Activated CD4-positive, alpha-beta T cell treated with anti-CD3 and anti-CD28 coated beads, Interleukin-2, Interleukin-6, amounts not matched to agents 100 ng/mL and 50 ng/mL, durations not matched to agents 16 hours and 8 hours (primary cell): ENCODE measurements at regions not wholly inside any gene's neighbourhood (a gene's known extent, or its start where the extent isn't known, plus 50 kb on each side); places are given as distances from the start of the nearest gene placed in this dataset.
"Not testable (repeated sequence)": the region's sequence is repeated elsewhere in the genome, so short reads cannot be mapped to it uniquely, and the experiment has no call there.

Experiments
- DNase-seq: peaks from one replicate; pipeline ENCODE4 v3.0.0-alpha.2; 2020

DNA sequence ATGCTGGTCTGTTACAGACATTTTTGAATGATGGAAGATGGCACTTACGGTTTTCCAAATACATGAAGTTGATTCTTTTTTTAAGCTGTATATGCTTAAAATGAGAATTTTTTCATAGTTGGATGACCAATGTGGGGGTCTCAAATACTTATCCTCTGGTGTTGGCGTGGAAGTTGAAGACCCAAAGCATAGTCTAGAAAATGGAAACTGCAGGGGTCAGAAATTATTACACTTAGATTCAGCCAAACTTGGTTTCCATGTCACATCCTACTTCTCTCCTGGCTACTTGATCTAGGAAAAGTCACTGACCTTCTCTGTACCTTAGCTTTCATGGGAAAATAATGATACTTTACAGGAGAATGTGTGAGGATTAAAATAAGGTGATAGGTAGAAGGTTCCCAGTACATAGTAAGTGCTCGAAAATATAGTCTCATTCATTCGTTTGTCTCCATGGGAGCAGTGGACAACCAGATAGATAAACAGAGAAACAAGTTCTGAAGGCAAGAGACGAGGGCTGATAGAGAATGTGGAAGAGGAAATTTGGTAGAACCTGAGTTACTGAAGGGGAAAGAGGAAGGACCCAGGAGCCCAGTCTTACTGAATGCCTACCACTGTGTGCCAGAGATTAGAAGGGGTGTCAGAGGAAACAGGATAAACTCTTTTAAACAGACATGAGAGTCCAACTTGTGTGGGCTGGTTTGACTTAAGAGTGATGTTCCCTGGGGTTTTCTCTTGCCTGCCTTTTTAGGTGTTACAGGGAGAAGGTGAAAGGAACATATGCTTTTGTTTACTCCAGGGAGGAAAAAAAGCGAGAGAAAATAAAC lies 560.3 kb upstream of the KLF4 start:
- no peak for DNase-seq

- no peak for DNase-seq
These were observed 559.5 kb upstream of the KLF4 start for GRCh38 chr9:108049026-108049607.

- no peak for DNase-seq
These were observed 558.9 kb upstream of the KLF4 start for GRCh38 chr9:108048406-108049025.

GRCh38 chr9:108047777-108048176 lies 558.2 kb upstream of the KLF4 start:
- DNase-seq = not testable (repeated sequence)

DNA sequence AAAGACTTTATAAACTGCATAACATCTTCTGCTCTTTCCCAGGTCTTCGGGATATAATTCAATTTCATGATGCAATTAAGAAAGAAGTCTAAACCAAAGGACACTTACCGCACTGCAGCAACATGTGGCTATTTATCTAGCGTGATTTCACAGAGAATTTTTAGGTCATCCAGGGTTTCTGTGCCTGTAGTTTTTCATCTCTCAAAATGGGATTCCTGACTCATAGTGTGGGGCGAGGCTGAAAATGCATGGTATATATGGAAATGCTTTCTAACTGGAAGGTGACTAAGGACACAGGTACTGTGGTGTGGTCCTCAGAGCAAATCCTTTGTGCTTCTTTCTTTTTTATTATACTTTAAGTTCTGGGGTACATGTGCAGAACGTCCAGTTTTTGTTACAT lies 557.7 kb upstream of the KLF4 start:
- no peak for DNase-seq

DNA sequence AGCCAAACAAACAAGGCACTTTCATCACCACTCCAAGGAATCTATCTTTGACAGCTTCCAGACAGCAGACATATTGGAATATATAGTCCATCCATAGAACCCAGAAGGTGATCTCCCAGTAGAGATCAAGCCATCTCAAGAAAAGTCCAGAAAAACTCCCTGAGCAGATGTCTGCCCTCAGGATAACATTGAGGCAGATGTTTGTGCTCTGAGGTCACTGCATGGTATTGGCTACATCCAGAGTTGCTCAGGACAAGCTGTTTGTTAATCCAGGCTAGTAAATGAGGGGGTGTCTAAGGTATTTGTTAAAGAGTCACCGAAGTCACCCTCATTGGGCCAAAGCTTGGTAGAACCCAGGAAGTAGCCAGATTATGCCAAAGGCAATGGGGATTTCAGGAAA lies 556.3 kb upstream of the KLF4 start:
- no peak for DNase-seq

- no peak for DNase-seq
These were observed 554.0 kb upstream of the KLF4 start for GRCh38 chr9:108043585-108043984.

- no peak for DNase-seq
These were observed 552.0 kb upstream of the KLF4 start for GRCh38 chr9:108041551-108041950.

- DNase-seq = no peak
These were observed 551.2 kb upstream of the KLF4 start for GRCh38 chr9:108040783-108041182.

DNA sequence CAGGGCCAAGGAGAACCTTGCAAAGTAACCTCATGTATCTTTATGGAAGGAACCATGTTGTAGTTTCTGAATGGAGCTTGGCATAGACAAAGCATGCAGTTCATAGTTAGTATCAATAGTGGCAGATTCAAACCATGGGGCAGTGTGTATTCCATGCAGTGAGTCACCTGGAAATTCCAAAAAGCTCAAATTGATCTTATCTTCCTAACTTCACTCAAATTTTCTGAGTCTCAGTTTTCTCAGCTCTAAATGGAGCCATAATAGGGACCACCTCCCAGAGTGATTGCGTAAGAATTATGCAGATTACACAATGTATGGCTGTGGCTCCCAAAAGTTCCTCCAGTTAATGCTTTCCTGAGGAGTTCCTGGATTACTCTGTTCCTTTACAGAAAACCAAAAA lies 549.9 kb upstream of the KLF4 start:
- no peak for DNase-seq

GRCh38 chr9:108039012-108039411 lies 549.4 kb upstream of the KLF4 start:
- no peak for DNase-seq

GRCh38 chr9:108035487-108035886 lies 545.9 kb upstream of the KLF4 start:
- DNase-seq = no peak

- no peak for DNase-seq
These were observed 544.7 kb upstream of the KLF4 start for GRCh38 chr9:108033976-108034964.

DNA sequence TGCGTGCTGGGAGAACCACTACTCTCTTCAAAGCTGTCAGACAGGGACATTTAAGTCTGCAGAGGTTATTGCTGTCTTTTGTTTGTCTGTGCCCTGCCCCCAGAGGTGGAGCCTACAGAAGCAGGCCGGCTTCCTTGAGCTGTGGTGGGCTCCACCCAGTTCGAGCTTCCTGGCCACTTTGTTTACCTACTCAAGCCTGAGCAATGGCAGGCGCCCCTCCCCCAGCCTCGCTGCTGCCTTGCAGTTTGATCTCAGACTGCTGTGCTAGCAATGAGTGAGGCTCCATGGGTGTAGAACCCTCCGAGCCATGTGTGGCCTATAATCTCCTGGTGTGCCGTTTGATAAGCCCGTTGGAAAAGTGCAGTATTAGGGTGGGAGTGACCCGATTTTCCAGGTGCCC lies 542.5 kb upstream of the KLF4 start:
- not testable (repeated sequence) for DNase-seq

- DNase-seq = not testable (repeated sequence)
These were observed 541.7 kb upstream of the KLF4 start for GRCh38 chr9:108031221-108031620.

- DNase-seq = not testable (repeated sequence)
These were observed 537.1 kb upstream of the KLF4 start for GRCh38 chr9:108026718-108027117.

GRCh38 chr9:108024604-108025003 lies 535.0 kb upstream of the KLF4 start:
- DNase-seq = no peak

DNA sequence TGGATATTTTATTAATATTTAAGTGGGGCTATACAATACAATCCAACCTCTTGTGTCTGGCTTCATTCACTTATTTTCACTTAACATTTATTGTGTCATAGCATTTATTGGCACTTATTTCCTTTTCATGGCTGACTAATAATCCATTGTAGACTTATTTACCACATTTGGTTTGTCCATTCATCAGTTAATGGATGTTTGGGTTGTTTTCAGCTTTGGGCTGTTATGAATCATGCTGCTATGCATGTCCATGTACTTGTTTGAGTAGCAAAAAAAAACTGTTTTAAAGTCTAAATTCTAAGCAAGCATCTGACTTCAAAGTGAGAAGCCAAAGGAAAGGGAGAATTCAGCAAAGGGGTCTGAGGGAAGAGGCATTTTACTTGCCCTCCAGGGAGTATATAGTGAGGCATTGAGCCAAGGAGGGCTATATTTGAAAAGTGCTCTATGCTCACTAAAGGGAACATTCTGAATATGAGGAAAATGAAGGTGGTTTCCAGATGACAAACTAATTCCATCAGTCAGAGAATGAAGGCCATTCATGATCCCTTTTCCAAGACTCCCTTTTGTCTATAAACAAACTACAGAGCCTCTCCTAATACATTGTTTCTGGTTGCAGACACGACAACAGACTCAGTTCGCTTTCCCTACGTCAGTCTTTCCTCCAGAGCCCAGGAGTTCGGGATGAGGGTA lies 532.8 kb upstream of the KLF4 start:
- DNase-seq = no peak

DNA sequence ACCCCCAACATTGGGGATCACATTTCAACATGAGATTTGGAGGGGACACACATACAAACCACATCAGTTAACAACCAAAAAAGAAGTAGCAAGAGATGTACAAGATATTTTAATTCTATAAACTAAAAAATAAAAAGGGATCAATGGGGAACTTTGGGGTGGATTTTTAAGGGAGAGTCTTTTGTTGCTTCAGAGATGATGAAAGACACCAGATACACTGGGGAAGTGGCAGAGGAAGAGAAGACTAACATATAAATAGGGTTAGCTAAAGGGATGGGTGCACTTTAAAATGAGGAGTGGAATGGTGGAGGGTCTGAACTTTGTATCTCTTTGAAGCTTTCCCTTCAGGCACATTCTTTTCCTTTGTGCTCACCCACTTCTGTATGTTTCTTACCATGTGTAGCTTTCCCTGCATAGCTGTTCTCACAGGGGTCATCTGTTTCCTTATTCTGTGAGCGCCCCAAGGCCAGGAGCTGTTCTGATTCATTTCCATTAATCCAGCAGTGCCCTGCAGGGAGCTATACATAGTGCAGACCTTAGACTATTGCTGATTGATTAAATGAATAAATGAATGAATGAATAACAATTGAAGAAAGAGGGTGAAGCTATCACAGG lies 531.6 kb upstream of the KLF4 start:
- no peak for DNase-seq

- no peak for DNase-seq
These were observed 530.3 kb upstream of the KLF4 start for GRCh38 chr9:108019821-108020220.

GRCh38 chr9:108017671-108018070 lies 528.1 kb upstream of the KLF4 start:
- DNase-seq = no peak

GRCh38 chr9:108016446-108016845 lies 526.9 kb upstream of the KLF4 start:
- no peak for DNase-seq
